Keratinocyte (primary cell): ENCODE measurements at regions not wholly inside any gene's neighbourhood (a gene's known extent, or its start where the extent isn't known, plus 50 kb on each side); places are given as distances from the start of the nearest gene placed in this dataset.

Experiments used
- DNase-seq: peaks from one replicate; pipeline ENCODE4 v3.0.0-alpha.2; 2011; ENCODE audit warnings: low read depth, missing footprints, low spot score
- FAIRE-seq: peaks from 2 replicates; lab custom pipeline; 2011; peaks lifted over from hg19 to GRCh38; lab: Jason Lieb, UNC
- H2AFZ ChIP-seq: 2 replicates; pipeline ENCODE4 v1.6.0; 2012; ENCODE audit warnings: low read length, control low read depth, inconsistent platforms; ENCODE audit not compliant: control insufficient read depth
- H3K27ac ChIP-seq: 2 replicates; pipeline ENCODE4 v1.5.1; 2011; ENCODE audit warnings: low read length; ENCODE audit not compliant: control insufficient read depth, insufficient read depth
- H3K27me3 ChIP-seq: 3 replicates; pipeline ENCODE4 v1.6.0; 2011; ENCODE audit warnings: low read length; ENCODE audit not compliant: control insufficient read depth, insufficient read depth; ENCODE audit errors: extremely low read depth
- H3K36me3 ChIP-seq, 2 experiments: 2 replicates in 1 of 2; 3 replicates in 1 of 2; pipeline ENCODE4 v1.5.1; 2011; ENCODE audit warnings: low read length in 2 of 2, mild to moderate bottlenecking in 1 of 2; ENCODE audit not compliant: control insufficient read depth in 2 of 2, insufficient read depth in 2 of 2; ENCODE audit errors: extremely low read depth in 1 of 2
- H3K4me1 ChIP-seq: 3 replicates; pipeline ENCODE4 v1.5.1; 2011; ENCODE audit warnings: low read length; ENCODE audit not compliant: control insufficient read depth, insufficient read depth; ENCODE audit errors: extremely low read depth
- H3K4me2 ChIP-seq: 3 replicates; pipeline ENCODE4 v1.6.0; 2011; ENCODE audit warnings: low read depth, low read length; ENCODE audit not compliant: control insufficient read depth, insufficient read depth; ENCODE audit errors: extremely low read depth
- H3K4me3 ChIP-seq, 3 experiments: fragments of 200-600 bp in 1 of 3; sonication (generic) in 1 of 3; 2 replicates in 2 of 3; 3 replicates in 1 of 3; pipeline ENCODE4 v1.5.1; 2011 to 2016; ENCODE audit warnings: low read length in 3 of 3, mild to moderate bottlenecking in 3 of 3, control low read depth in 2 of 3, inconsistent platforms in 1 of 3, low read depth in 1 of 3, mixed read lengths in 1 of 3, mixed run types in 1 of 3, moderate library complexity in 1 of 3; ENCODE audit not compliant: control insufficient read depth in 2 of 3, insufficient read depth in 2 of 3; ENCODE audit errors: extremely low read depth in 1 of 3
- H3K79me2 ChIP-seq: 2 replicates; pipeline ENCODE4 v1.6.0; 2012; ENCODE audit warnings: low read length; ENCODE audit not compliant: control insufficient read depth, insufficient read depth
- H3K9ac ChIP-seq: 3 replicates; pipeline ENCODE4 v1.6.0; 2011; ENCODE audit warnings: low read length; ENCODE audit not compliant: control insufficient read depth, insufficient read depth; ENCODE audit errors: extremely low read depth
- H3K9me1 ChIP-seq: 3 replicates; pipeline ENCODE4 v1.6.0; 2011; ENCODE audit warnings: low read length; ENCODE audit not compliant: control insufficient read depth, insufficient read depth; ENCODE audit errors: extremely low read depth
- H3K9me3 ChIP-seq: 2 replicates; pipeline ENCODE4 v1.5.1; 2012; ENCODE audit warnings: low read depth, low read length; ENCODE audit not compliant: control insufficient read depth
- H4K20me1 ChIP-seq: 3 replicates; pipeline ENCODE4 v1.6.0; 2011; ENCODE audit warnings: low read length; ENCODE audit not compliant: control insufficient read depth, insufficient read depth; ENCODE audit errors: extremely low read depth
- CTCF ChIP-seq, 3 experiments: IDR thresholded peaks in 1 of 3; conservative IDR thresholded peaks in 1 of 3; optimal IDR thresholded peaks in 1 of 3; 2 replicates in 2 of 3; 3 replicates in 1 of 3; pipeline versions ENCODE3 to v1.5.1; 2011; ENCODE audit warnings: low read length in 3 of 3, mild to moderate bottlenecking in 3 of 3, moderate library complexity in 2 of 3, control low read depth in 1 of 3, inconsistent platforms in 1 of 3; ENCODE audit not compliant: insufficient read depth in 2 of 3; ENCODE audit errors: extremely low read depth in 1 of 3
- EZH2 ChIP-seq: IDR thresholded peaks from one replicate; pipeline ENCODE4 v1.6.1; 2012; ENCODE audit warnings: inconsistent platforms, mild to moderate bottlenecking, low read length, moderate library complexity
- dilution Hi-C: fragments of 300-500 bp; cut with MboI; formaldehyde crosslinking; loops from one replicate; pipeline ENCODE4 v1.7.0; 2020; ENCODE audit warnings: low sequenced_read_pairs; ENCODE audit not compliant: extremely low pct_ligation_motif_present

- Histone ChIP-seq H3K27me3 (no peaks in the 10 kb centered on the region), H3K79me2 (no peaks in the 10 kb centered on the region), H3K9me1 (no peaks in the 10 kb centered on the region), H3K9ac (no peak overlapping the region), H3K9me3 (no peaks in the 10 kb centered on the region), H3K27ac (no peak overlapping the region), H3K4me2 (no peak overlapping the region), H4K20me1 (no peaks in the 10 kb centered on the region), H3K4me1 (no peaks in the 10 kb centered on the region), H3K4me3 (no peak overlapping the region), H2AFZ (no peak overlapping the region), H3K36me3 (no peaks in the 10 kb centered on the region)
- FAIRE-seq = no peak
- TF ChIP-seq CTCF (optimal IDR thresholded peaks at IDR 0.05 in 1 of 3, IDR thresholded peaks at IDR 0.05 in 1 of 3, conservative IDR thresholded peaks at IDR 0.05 in 1 of 3; ENCODE audit: extremely low read depth in 1 of 3, insufficient read depth in 2 of 3, low read length in 3 of 3) = no peak
- no peak for TF ChIP-seq EZH2
- dilution Hi-C loops = no loop called here
- DNase-seq = no peak
Measured at GRCh38 chr2:154549869-154550268, 148.6 kb upstream of the KCNJ3 start.

- no peaks in the 10 kb centered on the region for H3K9me3 ChIP-seq
- H4K20me1 ChIP-seq = no peaks in the 10 kb centered on the region
- no peak overlapping the region for H3K9ac ChIP-seq
- no peaks in the 10 kb centered on the region for H3K9me1 ChIP-seq
- no peak overlapping the region for H2AFZ ChIP-seq
- DNase-seq (no peak), FAIRE-seq (no peak)
- TF ChIP-seq CTCF (optimal IDR thresholded peaks at IDR 0.05 in 1 of 3, IDR thresholded peaks at IDR 0.05 in 1 of 3, conservative IDR thresholded peaks at IDR 0.05 in 1 of 3; ENCODE audit: extremely low read depth in 1 of 3, insufficient read depth in 2 of 3, low read length in 3 of 3) (no peak), EZH2 (no peak)
- no peaks in the 10 kb centered on the region for H3K79me2 ChIP-seq
- H3K4me3 ChIP-seq = no peak overlapping the region
- H3K36me3 ChIP-seq = no peaks in the 10 kb centered on the region
- H3K4me1 ChIP-seq = no peaks in the 10 kb centered on the region
- dilution Hi-C loops = no loop called here
- H3K4me2 ChIP-seq = no peak overlapping the region
- no peak overlapping the region for H3K27ac ChIP-seq
- no peaks in the 10 kb centered on the region for H3K27me3 ChIP-seq
Measured at GRCh38 chr2:154551649-154552048, 146.8 kb upstream of the KCNJ3 start.
